NCI-H2196 treated with DMSO at 0.1 percent for 48 hours (cell line): ENCODE measurements at regions not wholly inside any gene's neighbourhood (a gene's known extent, or its start where the extent isn't known, plus 50 kb on each side); places are given as distances from the start of the nearest gene placed in this dataset.
"Not testable (repeated sequence)": the region's sequence is repeated elsewhere in the genome, so short reads cannot be mapped to it uniquely, and the experiment has no call there.

Experiments used
- DNase-seq: peaks from one replicate; lab custom pipeline; 2025; ENCODE audit not compliant: unreplicated experiment; lab: John Stamatoyannopoulos, UW

DNA sequence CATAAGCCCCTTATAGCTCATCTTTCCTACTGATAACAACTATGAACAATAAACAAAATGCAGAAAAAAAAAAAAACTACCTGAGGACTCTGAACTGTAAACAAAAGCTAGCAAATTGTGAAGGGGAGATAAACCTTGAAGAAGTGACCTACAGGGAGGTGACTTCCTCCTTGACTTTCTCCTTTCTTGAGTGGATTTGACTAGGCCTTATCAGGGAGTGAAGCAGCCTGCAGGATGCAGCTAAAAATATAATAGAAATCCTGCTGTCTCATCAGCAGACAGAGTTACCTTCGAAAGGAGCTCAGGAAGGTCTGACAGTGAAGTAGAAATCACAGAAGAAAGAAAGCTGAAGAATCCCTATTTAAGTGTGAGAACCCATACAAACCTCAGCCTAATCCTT is 322.0 kb upstream of the HTR1E start:
- DNase-seq: no peak

DNA sequence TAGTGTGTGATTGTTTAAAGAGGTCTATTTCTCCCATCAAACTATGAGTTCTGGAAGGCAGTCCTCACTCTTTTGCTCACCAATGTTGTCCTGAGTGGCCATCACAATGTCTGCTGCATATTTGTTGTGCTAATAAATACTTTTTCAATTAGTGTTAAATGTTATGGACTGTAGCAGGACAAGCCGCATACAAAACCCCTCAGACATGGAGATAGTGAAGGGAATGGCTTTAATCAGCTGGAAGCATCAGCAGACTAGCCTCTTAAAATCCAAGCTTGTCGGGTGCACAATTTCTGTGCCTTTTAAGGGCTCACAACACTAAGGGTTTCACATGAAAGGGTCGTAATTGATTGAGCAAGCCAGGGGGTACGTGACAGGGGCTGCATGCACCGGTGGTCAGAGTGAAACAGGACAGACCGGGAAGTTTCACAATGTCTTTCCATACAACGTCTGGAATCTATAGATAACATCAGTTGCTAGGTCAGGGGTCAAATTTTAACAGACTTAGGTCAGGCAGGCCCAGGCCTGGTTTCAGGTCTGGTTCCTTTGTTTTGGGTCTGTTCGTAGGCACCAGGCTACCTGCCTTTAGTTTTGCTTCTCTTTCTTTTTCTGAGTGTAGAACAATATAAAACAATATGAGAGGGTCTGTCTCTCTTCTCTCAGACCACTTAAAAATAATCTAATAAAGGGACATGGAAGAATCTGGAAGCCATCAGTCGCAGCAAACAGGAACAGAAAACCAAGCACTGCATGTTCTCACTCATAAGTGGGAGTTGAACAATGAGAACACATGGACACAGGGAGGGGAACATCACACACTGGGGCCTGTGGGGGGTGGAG is 327.6 kb upstream of the HTR1E start:
- DNase-seq: no peak

GRCh38 chr6:86603364-86603763 is 334.0 kb upstream of the HTR1E start:
- DNase-seq: not testable (repeated sequence)

DNA sequence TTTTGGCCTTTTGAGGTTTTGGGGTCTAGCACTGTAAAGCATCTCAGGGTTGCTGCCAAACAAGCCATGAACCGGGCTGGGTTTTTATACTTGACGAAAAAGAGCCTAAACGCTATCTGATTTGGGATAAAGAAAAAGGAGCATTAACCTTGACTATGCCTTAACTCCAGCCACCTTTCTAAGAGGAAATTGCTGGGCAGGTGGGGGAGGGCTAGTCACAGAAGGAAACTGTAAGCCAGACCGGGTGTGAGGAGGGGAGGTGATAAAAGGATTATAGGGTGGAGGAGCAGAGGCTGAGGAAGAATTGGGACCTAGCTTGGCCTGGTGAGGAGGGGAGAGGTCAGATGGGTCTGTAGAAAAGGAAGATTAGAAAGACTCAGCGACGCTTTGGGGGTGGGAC is 335.2 kb upstream of the HTR1E start:
- not testable (repeated sequence) for DNase-seq

GRCh38 chr6:86598969-86599368 is 338.4 kb upstream of the HTR1E start:
- DNase-seq: not testable (repeated sequence)

- DNase-seq: no peak
Measured at GRCh38 chr6:86595641-86596040, 341.7 kb upstream of the HTR1E start.

DNA sequence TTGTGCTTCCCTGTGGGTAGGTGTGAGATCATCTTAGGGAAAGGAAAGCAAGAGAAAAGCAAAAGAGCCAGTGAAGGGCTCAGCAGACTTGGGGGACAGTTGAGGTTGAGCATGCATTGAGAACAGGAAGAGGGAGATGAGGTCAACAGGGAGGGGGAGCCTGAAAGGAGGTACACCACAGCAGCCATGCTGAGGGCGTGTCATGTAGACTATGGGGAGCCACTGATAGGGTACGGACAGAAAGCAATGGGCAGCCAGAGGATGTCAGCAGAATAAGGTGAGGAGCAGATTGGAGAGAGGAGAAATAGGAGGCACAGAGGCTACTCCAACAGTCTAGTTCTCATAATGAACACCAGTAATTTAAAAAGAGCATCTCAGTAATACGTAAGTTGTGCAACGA is 351.1 kb upstream of the HTR1E start:
- DNase-seq: no peak

DNA sequence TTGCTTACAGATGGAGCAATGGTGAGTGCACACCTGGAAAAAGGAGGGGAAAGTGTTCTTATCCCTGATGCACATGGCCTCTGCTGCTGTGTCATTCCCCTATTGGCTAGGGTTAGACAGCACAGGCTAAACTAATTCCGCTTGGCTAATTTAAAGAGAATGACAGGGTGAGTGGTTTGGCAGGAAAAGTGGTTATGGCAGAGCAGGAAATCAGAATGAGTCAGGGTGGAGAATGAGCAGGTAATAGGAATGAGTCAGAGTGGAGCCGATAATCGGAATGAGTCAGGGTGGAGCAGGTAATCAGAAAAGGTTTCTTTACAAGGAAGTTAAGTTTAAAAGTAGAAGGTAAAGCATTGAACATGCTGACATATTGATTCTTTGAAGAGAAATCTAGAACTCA is 355.5 kb upstream of the HTR1E start:
- no peak for DNase-seq

DNA sequence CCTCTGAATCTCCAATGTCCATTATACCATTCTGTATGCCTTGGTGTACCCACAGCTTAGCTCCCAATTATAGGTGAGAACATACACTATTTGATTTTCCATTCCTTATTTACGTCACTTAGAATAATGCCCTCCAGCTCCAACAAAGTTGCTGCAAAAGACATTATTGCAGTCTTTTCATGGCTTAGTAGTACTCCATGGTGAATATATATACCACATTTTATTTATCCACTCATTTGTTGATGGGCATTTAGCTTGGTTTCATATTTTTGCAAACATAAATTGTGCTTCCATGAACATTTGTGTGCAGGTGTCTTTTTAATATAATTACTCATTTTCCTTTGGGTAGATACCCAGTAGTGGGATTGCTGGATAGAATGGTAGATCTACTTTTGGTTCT is 374.1 kb upstream of the HTR1E start:
- no peak for DNase-seq

- no peak for DNase-seq
Measured at GRCh38 chr6:86558318-86558717, 379.0 kb upstream of the HTR1E start.

DNA sequence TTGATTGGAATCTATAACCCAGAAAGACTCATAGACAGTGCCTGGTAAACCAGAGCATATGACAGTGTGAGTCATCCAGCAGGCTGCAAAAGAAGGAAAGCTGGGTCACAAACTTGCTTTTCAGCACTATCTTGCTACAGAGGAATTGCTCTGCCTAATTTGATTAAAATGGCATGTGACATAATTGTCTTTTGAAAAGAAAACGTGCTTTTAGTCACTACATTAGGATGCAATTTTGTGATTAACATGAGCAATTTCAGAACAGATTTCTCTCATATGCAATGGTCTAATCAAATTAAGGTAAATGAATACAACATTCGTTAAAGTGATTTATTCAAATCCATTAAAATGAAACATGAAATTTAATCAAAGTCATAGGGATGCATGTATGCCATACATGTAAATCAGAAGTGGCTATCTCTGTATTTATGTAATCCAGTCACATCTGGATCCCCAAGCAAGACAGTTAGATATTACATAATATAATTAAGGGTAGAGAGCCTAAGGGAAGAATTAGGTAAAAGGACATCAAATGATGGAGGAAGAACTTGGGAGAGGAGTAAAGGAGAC is 400.0 kb upstream of the HTR1E start:
- DNase-seq: no peak

GRCh38 chr6:86536121-86536520 is 401.2 kb upstream of the HTR1E start:
- no peak for DNase-seq

- no peak for DNase-seq
Measured at GRCh38 chr6:86535100-86535499, 402.2 kb upstream of the HTR1E start.

GRCh38 chr6:86529635-86530034 is 407.7 kb upstream of the HTR1E start:
- no peak for DNase-seq

DNA sequence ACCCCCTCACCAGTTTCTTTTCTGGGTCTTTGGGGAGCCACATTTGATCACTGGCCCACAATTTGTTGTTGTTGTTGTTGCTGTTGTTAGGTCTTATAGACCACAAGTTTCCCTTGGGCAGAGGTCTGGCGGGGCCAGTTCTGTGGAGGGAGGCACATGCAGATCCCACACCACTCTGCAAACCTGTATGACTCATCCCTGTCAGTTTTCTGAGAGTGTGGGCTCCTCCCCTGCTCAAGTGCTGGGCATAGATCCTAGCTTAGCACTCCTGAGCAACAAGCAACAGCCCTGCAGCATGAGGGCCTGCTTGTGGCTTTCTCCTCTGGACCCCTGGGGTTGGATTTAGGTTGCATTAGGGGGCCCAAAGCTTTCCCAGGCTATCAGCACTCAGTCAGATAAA is 411.1 kb upstream of the HTR1E start:
- DNase-seq: no peak

GRCh38 chr6:86516087-86516486 is 421.2 kb upstream of the HTR1E start:
- no peak for DNase-seq

- DNase-seq: no peak
Measured at GRCh38 chr6:86511962-86512361, 425.4 kb upstream of the HTR1E start.

GRCh38 chr6:86508230-86508629 is 429.1 kb upstream of the HTR1E start:
- DNase-seq: no peak

DNA sequence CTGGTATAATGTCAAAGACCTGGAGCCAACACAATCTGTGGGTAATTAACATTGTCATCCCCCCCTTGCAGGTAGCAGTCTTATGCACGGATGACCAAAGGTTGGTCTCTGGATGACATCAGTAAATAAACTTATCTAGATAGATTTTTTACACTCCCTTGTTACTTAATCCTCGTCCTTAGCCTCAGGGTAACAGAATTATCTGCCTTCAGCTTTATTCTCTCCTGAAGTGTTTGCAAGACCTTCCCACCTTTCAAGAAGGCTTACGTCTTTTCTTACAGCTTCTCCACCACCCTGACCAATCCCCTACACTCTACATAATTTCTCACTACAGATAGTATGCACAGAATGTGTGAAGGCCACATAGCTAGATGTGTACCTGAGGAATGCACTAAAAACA is 434.8 kb upstream of the HTR1E start:
- no peak for DNase-seq

DNA sequence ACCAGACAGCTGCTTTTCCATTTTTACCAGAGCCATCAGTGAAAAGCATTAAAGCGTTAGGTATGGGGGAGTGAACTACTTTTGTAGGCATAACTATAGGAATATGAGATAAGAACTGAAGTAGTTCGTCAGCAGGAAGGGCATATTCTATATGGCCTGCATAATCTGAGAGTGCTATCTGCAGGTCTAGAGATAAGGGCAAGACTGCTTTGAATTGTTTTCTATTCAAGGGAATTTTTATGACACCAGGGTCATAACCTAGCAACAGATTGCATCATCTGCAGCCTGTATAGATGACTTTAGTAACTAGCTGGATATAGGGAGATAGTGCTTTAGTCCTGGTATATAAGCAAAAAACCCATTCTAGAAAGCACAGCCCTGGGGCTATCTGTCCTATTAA is 437.3 kb upstream of the HTR1E start:
- no peak for DNase-seq

GRCh38 chr6:86489042-86489441 is 448.3 kb upstream of the HTR1E start:
- not testable (repeated sequence) for DNase-seq

- no peak for DNase-seq
Measured at GRCh38 chr6:86487660-86488221, 449.6 kb upstream of the HTR1E start.
